Activated CD4-positive, alpha-beta T cell treated with anti-CD3 and anti-CD28 coated beads for 48 hours (primary cell): ENCODE measurements at regions not wholly inside any gene's neighbourhood (a gene's known extent, or its start where the extent isn't known, plus 50 kb on each side); places are given as distances from the start of the nearest gene placed in this dataset.
"Not testable (repeated sequence)": the region's sequence is repeated elsewhere in the genome, so short reads cannot be mapped to it uniquely, and the experiment has no call there.

ENCODE experiments used
- DNase-seq: peaks from one replicate; pipeline ENCODE4 v3.0.0-alpha.2; 2020

GRCh38 chr20:28562510-28562898 lies 2695.0 kb upstream of the DEFB115 start:
- DNase-seq = no peak

GRCh38 chr20:28562899-28563521 lies 2694.5 kb upstream of the DEFB115 start:
- not testable (repeated sequence) for DNase-seq

GRCh38 chr20:28564024-28564423 lies 2693.4 kb upstream of the DEFB115 start:
- DNase-seq = not testable (repeated sequence)

- not testable (repeated sequence) for DNase-seq
Measured at GRCh38 chr20:28564688-28565463, 2692.6 kb upstream of the DEFB115 start.

GRCh38 chr20:28575991-28576390 lies 2681.5 kb upstream of the DEFB115 start:
- not testable (repeated sequence) for DNase-seq

- DNase-seq = not testable (repeated sequence)
Measured at GRCh38 chr20:28591680-28592079, 2665.8 kb upstream of the DEFB115 start.

- not testable (repeated sequence) for DNase-seq
Measured at GRCh38 chr20:28593383-28593782, 2664.1 kb upstream of the DEFB115 start.

GRCh38 chr20:28594476-28594875 lies 2663.0 kb upstream of the DEFB115 start:
- not testable (repeated sequence) for DNase-seq

GRCh38 chr20:28602006-28602402 lies 2655.5 kb upstream of the DEFB115 start:
- DNase-seq = not testable (repeated sequence)

GRCh38 chr20:28602403-28603217 lies 2654.9 kb upstream of the DEFB115 start:
- peak; percentile 85 for DNase-seq

- DNase-seq = not testable (repeated sequence)
Measured at GRCh38 chr20:28603218-28603577, 2654.3 kb upstream of the DEFB115 start.

GRCh38 chr20:28616354-28616753 lies 2641.1 kb upstream of the DEFB115 start:
- no peak for DNase-seq

- DNase-seq = not testable (repeated sequence)
Measured at GRCh38 chr20:28619956-28620651, 2637.4 kb upstream of the DEFB115 start.

GRCh38 chr20:28625112-28625511 lies 2632.4 kb upstream of the DEFB115 start:
- DNase-seq = not testable (repeated sequence)

GRCh38 chr20:28640831-28641230 lies 2616.6 kb upstream of the DEFB115 start:
- DNase-seq = not testable (repeated sequence)
